Fibroblast of the aortic adventitia (primary cell): ENCODE measurements at regions not wholly inside any gene's neighbourhood (a gene's known extent, or its start where the extent isn't known, plus 50 kb on each side); places are given as distances from the start of the nearest gene placed in this dataset.

Source experiments
- DNase-seq: peaks from one replicate; pipeline ENCODE4 v3.0.0-alpha.2; 2010; ENCODE audit warnings: low read depth
- H3K4me3 ChIP-seq: 2 replicates; pipeline ENCODE4 v1.5.1; 2011; ENCODE audit warnings: low read depth, mild to moderate bottlenecking, control low read depth, low read length, moderate library complexity
- TF ChIP-seq, protein P1 (sequence below): IDR thresholded peaks from 2 replicates; pipeline ENCODE4 v1.5.1; 2011; ENCODE audit warnings: mild to moderate bottlenecking, low read length, control low read depth, inconsistent platforms; ENCODE audit not compliant: insufficient read depth

DNA sequence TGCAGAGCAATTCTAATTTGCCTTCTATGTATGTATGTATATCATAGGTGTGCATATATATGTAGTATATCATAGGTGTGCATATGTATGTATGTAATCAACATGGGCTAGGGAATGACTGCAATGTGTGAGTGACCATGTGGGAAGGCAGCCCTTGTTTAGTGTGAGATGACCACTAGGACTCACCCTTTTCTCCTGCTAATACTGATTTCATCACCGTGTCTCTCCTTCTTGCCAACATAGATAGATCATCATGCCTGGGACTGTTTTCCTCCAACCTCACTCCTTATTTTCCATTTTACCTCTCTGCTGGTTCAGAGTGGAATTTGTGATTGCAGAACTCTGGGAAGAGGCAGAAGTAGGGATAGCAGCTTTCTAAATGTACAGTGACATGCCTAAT, 63.6 kb upstream of the SFRP2 start:
- no peak for DNase-seq
- no peak overlapping the region for H3K4me3 ChIP-seq

DNA sequence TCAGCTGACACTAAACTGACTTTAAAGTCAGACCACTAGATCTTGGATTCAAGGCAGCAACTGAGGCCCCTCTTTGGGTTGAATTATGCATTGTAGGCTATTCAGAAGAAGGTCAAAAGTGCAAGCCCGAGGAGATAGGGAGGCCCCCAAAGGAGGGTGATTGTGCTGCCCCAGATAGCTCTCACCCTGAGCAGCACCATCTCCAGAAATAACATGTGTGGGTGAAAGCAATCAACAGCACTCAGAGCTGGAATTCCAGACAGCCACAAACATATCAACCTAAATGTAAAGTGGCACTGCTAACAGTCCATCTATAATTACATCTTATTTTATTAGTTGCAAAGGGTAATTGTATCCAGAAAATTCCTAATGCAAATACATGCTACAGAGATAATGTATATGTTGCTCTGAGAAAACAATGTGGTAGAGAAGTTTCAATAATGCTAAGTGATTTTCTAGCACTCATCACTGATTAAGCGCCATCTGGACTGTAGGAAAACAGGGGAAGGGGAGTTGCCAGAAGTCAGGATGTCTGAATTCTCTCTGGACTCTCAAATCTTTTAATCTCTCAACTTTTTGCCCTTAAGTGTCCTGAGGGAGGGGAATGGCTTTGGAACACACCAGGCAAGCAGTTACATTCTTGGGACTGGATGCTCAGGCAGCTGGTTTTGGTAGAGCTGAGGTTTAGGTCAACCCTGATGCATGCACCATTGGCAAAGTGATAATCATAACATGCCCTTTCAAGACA, 61.8 kb upstream of the SFRP2 start:
- no peak for DNase-seq
- no peak overlapping the region for H3K4me3 ChIP-seq
- TF ChIP-seq, protein P1, sequence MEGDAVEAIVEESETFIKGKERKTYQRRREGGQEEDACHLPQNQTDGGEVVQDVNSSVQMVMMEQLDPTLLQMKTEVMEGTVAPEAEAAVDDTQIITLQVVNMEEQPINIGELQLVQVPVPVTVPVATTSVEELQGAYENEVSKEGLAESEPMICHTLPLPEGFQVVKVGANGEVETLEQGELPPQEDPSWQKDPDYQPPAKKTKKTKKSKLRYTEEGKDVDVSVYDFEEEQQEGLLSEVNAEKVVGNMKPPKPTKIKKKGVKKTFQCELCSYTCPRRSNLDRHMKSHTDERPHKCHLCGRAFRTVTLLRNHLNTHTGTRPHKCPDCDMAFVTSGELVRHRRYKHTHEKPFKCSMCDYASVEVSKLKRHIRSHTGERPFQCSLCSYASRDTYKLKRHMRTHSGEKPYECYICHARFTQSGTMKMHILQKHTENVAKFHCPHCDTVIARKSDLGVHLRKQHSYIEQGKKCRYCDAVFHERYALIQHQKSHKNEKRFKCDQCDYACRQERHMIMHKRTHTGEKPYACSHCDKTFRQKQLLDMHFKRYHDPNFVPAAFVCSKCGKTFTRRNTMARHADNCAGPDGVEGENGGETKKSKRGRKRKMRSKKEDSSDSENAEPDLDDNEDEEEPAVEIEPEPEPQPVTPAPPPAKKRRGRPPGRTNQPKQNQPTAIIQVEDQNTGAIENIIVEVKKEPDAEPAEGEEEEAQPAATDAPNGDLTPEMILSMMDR = no peak

More for the DNA sequence above, 63.6 kb upstream of the SFRP2 start:
- TF ChIP-seq, protein P1 = no peak

DNA sequence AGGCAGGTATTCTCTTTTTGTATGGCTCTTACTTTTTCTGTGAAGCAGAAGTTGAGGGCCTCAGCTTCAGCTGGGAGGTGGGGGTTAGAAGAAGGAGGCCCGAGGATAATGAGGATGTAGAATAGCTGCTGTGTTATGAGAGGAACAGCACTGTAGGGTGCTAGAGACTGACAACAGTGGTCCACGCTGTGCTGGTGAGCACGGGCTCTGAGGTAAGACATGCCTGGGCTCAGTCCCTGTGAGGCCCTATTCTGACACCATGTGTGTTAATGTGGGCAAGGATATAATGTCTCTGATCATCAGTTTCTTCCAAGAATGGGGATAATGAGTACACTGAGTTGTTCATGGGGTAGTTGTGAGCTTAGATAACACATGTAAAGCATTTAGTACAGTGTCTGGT, 55.3 kb upstream of the SFRP2 start:
- TF ChIP-seq, protein P1 = no peak
- H3K4me3 ChIP-seq = no peak overlapping the region
- DNase-seq = no peak
